ENCODE measurements at regions not wholly inside any gene's neighbourhood (a gene's known extent, or its start where the extent isn't known, plus 50 kb on each side); places are given as distances from the start of the nearest gene placed in this dataset.

DNA sequence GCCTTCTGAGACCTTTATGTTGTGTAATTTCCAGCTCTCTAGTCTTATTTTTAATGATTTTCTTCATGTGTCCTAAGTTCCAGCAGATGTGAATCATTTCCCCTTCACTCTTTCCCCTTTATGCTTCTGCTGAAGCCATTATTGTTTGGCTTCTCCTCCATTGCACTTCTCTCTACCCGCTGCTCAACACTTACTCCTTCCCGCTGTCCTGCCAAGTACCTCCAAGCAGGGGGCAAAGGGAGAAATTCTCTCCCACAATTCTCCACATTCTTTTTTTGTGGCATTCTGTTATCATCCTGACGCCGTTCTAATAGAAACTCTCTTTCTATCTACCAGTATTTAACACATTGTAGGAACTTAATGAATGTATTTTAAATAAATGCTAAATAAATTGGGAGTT is 388.9 kb upstream of the TPK1 start (continued):
- TF ChIP-seq CEBPB (IDR thresholded peaks at IDR 0.05; ENCODE audit: low read depth) (no peak), ZFX (IDR thresholded peaks at IDR 0.05) (no peak)
- TF ChIP-seq, protein P1, sequence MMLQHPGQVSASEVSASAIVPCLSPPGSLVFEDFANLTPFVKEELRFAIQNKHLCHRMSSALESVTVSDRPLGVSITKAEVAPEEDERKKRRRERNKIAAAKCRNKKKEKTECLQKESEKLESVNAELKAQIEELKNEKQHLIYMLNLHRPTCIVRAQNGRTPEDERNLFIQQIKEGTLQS (IDR thresholded peaks at IDR 0.05): no peak

GRCh38 chr7:145219461-145219860 is 383.6 kb upstream of the TPK1 start:
- intact Hi-C loops (cut with micrococcal nuclease): no loop called here
- Histone ChIP-seq H3K27ac (ENCODE audit: low read depth, low read length) (no peak overlapping the region), H3K4me1 (ENCODE audit: control insufficient read depth in 1 of 2, insufficient read depth in 2 of 2, low read length in 2 of 2) (no peaks in the 10 kb centered on the region), H3K4me2 (ENCODE audit: low read length) (no peak overlapping the region), H2AFZ (ENCODE audit: low read depth, low read length, poor library complexity, severe bottlenecking) (no peak overlapping the region), H3K36me3 (ENCODE audit: control insufficient read depth in 1 of 2, insufficient read depth in 2 of 2, low read length in 2 of 2) (no peaks in the 10 kb centered on the region), H3K9me2 (ENCODE audit: insufficient read depth) (no peaks in the 10 kb centered on the region), H3K9ac (ENCODE audit: low read length) (no peak overlapping the region), H4K20me1 (ENCODE audit: insufficient read depth) (no peaks in the 10 kb centered on the region), H3K79me2 (ENCODE audit: insufficient read depth, low read length) (no peaks in the 10 kb centered on the region), H3K4me3 (replicated peaks in 1 of 2; ENCODE audit: low read depth in 1 of 2, low read length in 2 of 2) (no peak overlapping the region), H3K9me3 (ENCODE audit: control insufficient read depth in 1 of 2, insufficient read depth in 1 of 2, low read depth in 1 of 2, low read length in 2 of 2) (no peaks in the 10 kb centered on the region; a peak in 1 of 4 replicates), H3K27me3 (ENCODE audit: insufficient read depth, low read length) (no peaks in the 10 kb centered on the region)
- ChIA-PET POLR2A (no interaction called here), RAD21 (ENCODE audit: low non-redundant PET in 1 of 2, low total read pairs in 2 of 2, uncharacterized antibody in 2 of 2, unreplicated experiment in 2 of 2) (no interaction called here), CTCF (no interaction called here)
- BruUV-seq (replicated peaks): no TSS peak
- TF ChIP-seq ZFX (IDR thresholded peaks at IDR 0.05) (no peak), CBX3 (IDR thresholded peaks at IDR 0.05; ENCODE audit: low read depth) (no peak), POLR2A (IDR thresholded peaks at IDR 0.05; ENCODE audit: borderline replicate concordance, extremely low read depth, insufficient read depth, insufficient read length) (no peak)
- ATAC-seq (no peak), DNase-seq (ENCODE audit: low read depth, low spot score) (no peak)

GRCh38 chr7:145216866-145217265 is 381.0 kb upstream of the TPK1 start:
- no TSS peak for BruUV-seq (replicated peaks)
- ChIA-PET POLR2A (no interaction called here), RAD21 (ENCODE audit: low non-redundant PET in 1 of 2, low total read pairs in 2 of 2, uncharacterized antibody in 2 of 2, unreplicated experiment in 2 of 2) (no interaction called here), CTCF (no interaction called here)
- intact Hi-C loops (cut with micrococcal nuclease): no loop called here
- H3K27ac ChIP-seq (ENCODE audit: low read depth, low read length): no peak overlapping the region
- H3K9ac ChIP-seq (ENCODE audit: low read length): no peak overlapping the region
- H4K20me1 ChIP-seq (ENCODE audit: insufficient read depth): no peaks in the 10 kb centered on the region
- H3K4me1 ChIP-seq (ENCODE audit: control insufficient read depth in 1 of 2, insufficient read depth in 2 of 2, low read length in 2 of 2): no peaks in the 10 kb centered on the region
- H3K4me2 ChIP-seq (ENCODE audit: low read length): no peak overlapping the region
- no peaks in the 10 kb centered on the region for H3K36me3 ChIP-seq (ENCODE audit: control insufficient read depth in 1 of 2, insufficient read depth in 2 of 2, low read length in 2 of 2)
- peaks cover 0 to 3% of the 10 kb centered on the region in 2 experiments; a peak in 1 of 4 replicates for H3K9me3 ChIP-seq (ENCODE audit: control insufficient read depth in 1 of 2, insufficient read depth in 1 of 2, low read depth in 1 of 2, low read length in 2 of 2)
- no peaks in the 10 kb centered on the region for H3K9me2 ChIP-seq (ENCODE audit: insufficient read depth)
- no peak for DNase-seq (ENCODE audit: low read depth, low spot score)
- ATAC-seq: no peak
- H3K79me2 ChIP-seq (ENCODE audit: insufficient read depth, low read length): no peaks in the 10 kb centered on the region
- no peaks in the 10 kb centered on the region for H3K27me3 ChIP-seq (ENCODE audit: insufficient read depth, low read length)
- no peak overlapping the region for H3K4me3 ChIP-seq (replicated peaks in 1 of 2; ENCODE audit: low read depth in 1 of 2, low read length in 2 of 2)
- H2AFZ ChIP-seq (ENCODE audit: low read depth, low read length, poor library complexity, severe bottlenecking): no peak overlapping the region
- no peak for TF ChIP-seq EZH2phosphoT487 (IDR thresholded peaks at IDR 0.05; ENCODE audit: borderline replicate concordance)
- no peak for TF ChIP-seq ELF1 (IDR thresholded peaks at IDR 0.05; ENCODE audit: borderline replicate concordance, low read depth)
- TF ChIP-seq ZBTB33 (IDR thresholded peaks at IDR 0.05; ENCODE audit: extremely low read depth, insufficient replicate concordance, low read length): no peak
- no peak for TF ChIP-seq CBX3 (IDR thresholded peaks at IDR 0.05; ENCODE audit: low read depth)
- TF ChIP-seq POLR2AphosphoS5 (IDR thresholded peaks at IDR 0.05; ENCODE audit: low read depth, low read length): no peak
- no peak for TF ChIP-seq EZH2 (IDR thresholded peaks at IDR 0.05)
- no peak for TF ChIP-seq EGR1 (IDR thresholded peaks at IDR 0.05; ENCODE audit: low read depth)
- TF ChIP-seq, protein P2, sequence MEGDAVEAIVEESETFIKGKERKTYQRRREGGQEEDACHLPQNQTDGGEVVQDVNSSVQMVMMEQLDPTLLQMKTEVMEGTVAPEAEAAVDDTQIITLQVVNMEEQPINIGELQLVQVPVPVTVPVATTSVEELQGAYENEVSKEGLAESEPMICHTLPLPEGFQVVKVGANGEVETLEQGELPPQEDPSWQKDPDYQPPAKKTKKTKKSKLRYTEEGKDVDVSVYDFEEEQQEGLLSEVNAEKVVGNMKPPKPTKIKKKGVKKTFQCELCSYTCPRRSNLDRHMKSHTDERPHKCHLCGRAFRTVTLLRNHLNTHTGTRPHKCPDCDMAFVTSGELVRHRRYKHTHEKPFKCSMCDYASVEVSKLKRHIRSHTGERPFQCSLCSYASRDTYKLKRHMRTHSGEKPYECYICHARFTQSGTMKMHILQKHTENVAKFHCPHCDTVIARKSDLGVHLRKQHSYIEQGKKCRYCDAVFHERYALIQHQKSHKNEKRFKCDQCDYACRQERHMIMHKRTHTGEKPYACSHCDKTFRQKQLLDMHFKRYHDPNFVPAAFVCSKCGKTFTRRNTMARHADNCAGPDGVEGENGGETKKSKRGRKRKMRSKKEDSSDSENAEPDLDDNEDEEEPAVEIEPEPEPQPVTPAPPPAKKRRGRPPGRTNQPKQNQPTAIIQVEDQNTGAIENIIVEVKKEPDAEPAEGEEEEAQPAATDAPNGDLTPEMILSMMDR (IDR thresholded peaks at IDR 0.05 in 2 of 3, conservative IDR thresholded peaks at IDR 0.05 in 1 of 3; ENCODE audit: borderline replicate concordance in 1 of 3, insufficient read depth in 1 of 3, low read depth in 2 of 3, low read length in 2 of 3): no peak
- no peak for TF ChIP-seq CEBPB (IDR thresholded peaks at IDR 0.05; ENCODE audit: low read depth)
- TF ChIP-seq SRF (IDR thresholded peaks at IDR 0.05; ENCODE audit: low read depth): no peak
- TF ChIP-seq, protein P1 (IDR thresholded peaks at IDR 0.05): no peak
- TF ChIP-seq JUND (IDR thresholded peaks at IDR 0.05): no peak
- TF ChIP-seq ZFX (IDR thresholded peaks at IDR 0.05): no peak
- no peak for TF ChIP-seq TCF7L2 (IDR thresholded peaks at IDR 0.05; ENCODE audit: borderline replicate concordance, extremely low read depth, insufficient read depth, insufficient read length)
- no peak for TF ChIP-seq FOSL1 (IDR thresholded peaks at IDR 0.05; ENCODE audit: low read depth)

Measured in HCT116 (cell line).